ENCODE measurements at regions not wholly inside any gene's neighbourhood (a gene's known extent, or its start where the extent isn't known, plus 50 kb on each side); places are given as distances from the start of the nearest gene placed in this dataset.

DNA sequence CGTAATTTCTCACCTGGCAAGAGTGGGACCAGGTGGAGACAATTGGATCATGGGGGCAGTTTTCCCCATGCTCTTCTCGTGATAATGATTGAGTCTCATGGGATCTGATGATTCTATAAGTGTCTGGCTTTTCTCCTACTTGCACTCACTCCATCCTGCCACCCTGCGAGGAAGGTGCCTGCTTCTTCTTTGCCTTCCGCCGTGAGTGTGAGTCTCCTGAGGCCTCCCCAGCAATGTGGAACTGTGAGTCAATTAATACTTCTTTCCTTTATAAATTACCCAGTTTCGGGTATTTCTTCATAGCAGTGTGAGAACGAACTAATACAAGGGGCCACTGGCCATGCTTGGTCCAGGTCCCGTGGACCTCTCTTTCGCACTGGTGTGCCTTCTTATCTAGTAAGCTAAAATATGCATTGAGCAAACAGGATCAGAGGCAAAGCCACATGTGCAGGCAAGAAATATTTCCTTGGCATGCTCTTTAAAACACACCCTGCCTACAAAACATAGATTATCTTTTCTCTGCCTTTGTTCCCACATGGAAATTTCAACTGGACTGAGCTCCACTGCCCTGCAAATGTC is 821.1 kb downstream of the TRIB2 start:
- TF ChIP-seq, protein P1, sequence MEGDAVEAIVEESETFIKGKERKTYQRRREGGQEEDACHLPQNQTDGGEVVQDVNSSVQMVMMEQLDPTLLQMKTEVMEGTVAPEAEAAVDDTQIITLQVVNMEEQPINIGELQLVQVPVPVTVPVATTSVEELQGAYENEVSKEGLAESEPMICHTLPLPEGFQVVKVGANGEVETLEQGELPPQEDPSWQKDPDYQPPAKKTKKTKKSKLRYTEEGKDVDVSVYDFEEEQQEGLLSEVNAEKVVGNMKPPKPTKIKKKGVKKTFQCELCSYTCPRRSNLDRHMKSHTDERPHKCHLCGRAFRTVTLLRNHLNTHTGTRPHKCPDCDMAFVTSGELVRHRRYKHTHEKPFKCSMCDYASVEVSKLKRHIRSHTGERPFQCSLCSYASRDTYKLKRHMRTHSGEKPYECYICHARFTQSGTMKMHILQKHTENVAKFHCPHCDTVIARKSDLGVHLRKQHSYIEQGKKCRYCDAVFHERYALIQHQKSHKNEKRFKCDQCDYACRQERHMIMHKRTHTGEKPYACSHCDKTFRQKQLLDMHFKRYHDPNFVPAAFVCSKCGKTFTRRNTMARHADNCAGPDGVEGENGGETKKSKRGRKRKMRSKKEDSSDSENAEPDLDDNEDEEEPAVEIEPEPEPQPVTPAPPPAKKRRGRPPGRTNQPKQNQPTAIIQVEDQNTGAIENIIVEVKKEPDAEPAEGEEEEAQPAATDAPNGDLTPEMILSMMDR (IDR thresholded peaks at IDR 0.05): no peak
- TF ChIP-seq POLR2A (IDR thresholded peaks at IDR 0.05): no peak

All from right lobe of liver (tissue), 4 donors.